ENCODE measurements at regions not wholly inside any gene's neighbourhood (a gene's known extent, or its start where the extent isn't known, plus 50 kb on each side); places are given as distances from the start of the nearest gene placed in this dataset.

GRCh38 chr9:71254592-71255277 is 133.3 kb upstream of the TRPM3 start:
- H3K4me3 ChIP-seq (ENCODE audit: low read depth, low read length), result no peak overlapping the region
- no peak for TF ChIP-seq CTCF (conservative IDR thresholded peaks at IDR 0.05; ENCODE audit: low read depth, low read length)
- no peak for DNase-seq (ENCODE audit: low read depth)

DNA sequence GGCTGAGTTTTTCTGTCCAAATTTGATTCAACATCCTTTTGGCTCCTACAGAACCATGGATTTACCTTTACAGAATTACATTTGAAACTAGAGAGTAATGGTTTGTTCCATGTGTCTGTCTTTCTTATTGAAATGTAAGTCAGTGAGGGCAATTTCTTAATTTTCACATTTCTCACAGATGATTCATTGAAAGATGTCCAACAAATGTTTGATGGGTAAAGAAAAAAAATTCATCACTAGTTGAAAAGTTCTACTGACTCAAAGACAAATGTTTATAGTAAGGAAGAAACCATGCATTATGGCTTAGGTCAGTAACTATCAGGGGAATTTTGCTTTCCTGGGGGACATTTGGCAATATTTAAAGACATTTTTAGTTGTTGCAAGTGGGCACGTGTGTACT is 131.6 kb upstream of the TRPM3 start:
- H3K4me3 ChIP-seq (ENCODE audit: low read depth, low read length), result no peak overlapping the region
- no peak for TF ChIP-seq CTCF (conservative IDR thresholded peaks at IDR 0.05; ENCODE audit: low read depth, low read length)
- no peak for DNase-seq (ENCODE audit: low read depth)

DNA sequence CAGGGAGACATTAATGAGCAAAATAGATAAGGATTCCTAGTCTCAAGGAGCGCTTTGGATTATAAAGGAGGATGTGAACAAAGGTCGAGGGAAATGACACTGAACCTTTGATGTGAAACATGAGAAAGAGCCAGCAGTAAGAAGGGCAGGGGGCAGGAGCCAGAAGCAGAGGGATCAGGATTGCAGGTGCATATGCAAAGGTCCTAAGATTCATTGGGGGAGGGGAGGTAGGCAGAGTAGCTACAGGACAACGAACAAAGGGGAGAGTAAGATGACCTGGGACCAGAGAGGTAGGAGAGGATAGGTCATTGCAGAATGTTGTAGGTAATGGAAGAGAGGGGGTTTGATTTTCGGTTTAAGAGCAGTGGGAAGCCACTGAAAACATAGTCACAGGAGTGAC is 129.2 kb upstream of the TRPM3 start:
- no peak overlapping the region for H3K4me3 ChIP-seq (ENCODE audit: low read depth, low read length)
- TF ChIP-seq CTCF (conservative IDR thresholded peaks at IDR 0.05; ENCODE audit: low read depth, low read length), result no peak
- no peak for DNase-seq (ENCODE audit: low read depth)

DNA sequence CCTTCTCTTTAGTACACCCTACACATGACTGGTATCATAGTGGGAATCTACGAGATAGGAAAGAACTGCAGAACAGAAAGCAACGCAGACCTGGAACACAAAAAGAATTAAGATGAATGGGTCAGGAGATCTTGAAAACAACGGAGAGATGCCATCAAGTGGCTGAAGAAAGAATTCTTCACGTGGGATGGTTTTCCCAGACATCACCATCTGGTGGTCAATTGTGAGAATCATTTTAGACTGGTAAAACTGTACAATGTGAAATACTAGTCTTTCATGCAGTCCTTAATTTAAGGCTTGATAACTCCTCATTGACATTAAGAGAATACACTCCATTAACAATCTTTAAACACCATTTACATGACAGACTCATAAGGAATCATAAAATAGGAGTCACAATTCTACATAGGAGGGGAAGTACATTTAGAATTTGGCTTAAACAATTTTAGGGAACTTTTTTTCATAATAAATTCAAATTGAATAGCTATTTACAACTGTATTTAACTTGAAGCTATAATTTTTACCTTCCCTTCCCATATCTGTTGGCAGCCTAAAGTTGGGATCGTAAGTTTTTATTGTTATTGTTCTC is 128.4 kb upstream of the TRPM3 start:
- DNase-seq (ENCODE audit: low read depth), result peak; percentile 22
- peak; percentile 88 for TF ChIP-seq CTCF (conservative IDR thresholded peaks at IDR 0.05; ENCODE audit: low read depth, low read length)
- H3K4me3 ChIP-seq (ENCODE audit: low read depth, low read length), result no peak overlapping the region

GRCh38 chr9:71245651-71246050 is 124.2 kb upstream of the TRPM3 start:
- no peak for DNase-seq (ENCODE audit: low read depth)
- no peak for TF ChIP-seq CTCF (conservative IDR thresholded peaks at IDR 0.05; ENCODE audit: low read depth, low read length)
- no peak overlapping the region for H3K4me3 ChIP-seq (ENCODE audit: low read depth, low read length)

GRCh38 chr9:71243951-71244350 is 122.5 kb upstream of the TRPM3 start:
- TF ChIP-seq CTCF (conservative IDR thresholded peaks at IDR 0.05; ENCODE audit: low read depth, low read length), result no peak
- H3K4me3 ChIP-seq (ENCODE audit: low read depth, low read length), result no peak overlapping the region
- DNase-seq (ENCODE audit: low read depth), result no peak

GRCh38 chr9:71242081-71242480 is 120.7 kb upstream of the TRPM3 start:
- no peak for TF ChIP-seq CTCF (conservative IDR thresholded peaks at IDR 0.05; ENCODE audit: low read depth, low read length)
- no peak for DNase-seq (ENCODE audit: low read depth)
- H3K4me3 ChIP-seq (ENCODE audit: low read depth, low read length), result no peak overlapping the region
